AG09319 (cell line): ENCODE measurements at regions not wholly inside any gene's neighbourhood (a gene's known extent, or its start where the extent isn't known, plus 50 kb on each side); places are given as distances from the start of the nearest gene placed in this dataset.

Experiments used
- DNase-seq: peaks from one replicate; pipeline ENCODE4 v3.0.0-alpha.2; 2010; ENCODE audit warnings: low read depth; ENCODE audit errors: extremely low read depth
- CTCF ChIP-seq: IDR thresholded peaks from 2 replicates; pipeline ENCODE4 v1.5.1; 2011; ENCODE audit warnings: low read depth, mild to moderate bottlenecking, inconsistent platforms, low read length, moderate library complexity

GRCh38 chr19:31013384-31014020 is 335.7 kb downstream of the TSHZ3 start:
- no peak for DNase-seq
- no peak for TF ChIP-seq CTCF

GRCh38 chr19:31002518-31003244 is 346.6 kb downstream of the TSHZ3 start:
- no peak for DNase-seq
- TF ChIP-seq CTCF = 0 out of 2 replicates have a peak, but pooled peaks have one; percentile 0

- no peak for DNase-seq
- no peak for TF ChIP-seq CTCF
Observed at GRCh38 chr19:31001991-31002390, 347.2 kb downstream of the TSHZ3 start.

GRCh38 chr19:31000913-31001312 is 348.3 kb downstream of the TSHZ3 start:
- TF ChIP-seq CTCF = no peak
- no peak for DNase-seq

- TF ChIP-seq CTCF = no peak
- no peak for DNase-seq
Observed at GRCh38 chr19:30999726-31000125, 349.5 kb downstream of the TSHZ3 start.

- no peak for DNase-seq
- TF ChIP-seq CTCF = no peak
Observed at GRCh38 chr19:30997222-30997621, 352.0 kb downstream of the TSHZ3 start.

- TF ChIP-seq CTCF = no peak
- DNase-seq = no peak
Observed at GRCh38 chr19:30978639-30979038, 370.6 kb downstream of the TSHZ3 start.
